ENCODE measurements at regions not wholly inside any gene's neighbourhood (a gene's known extent, or its start where the extent isn't known, plus 50 kb on each side); places are given as distances from the start of the nearest gene placed in this dataset.

- Histone ChIP-seq H3K4me3 (ENCODE audit: low read depth, low read length) (no peak overlapping the region), H3K27me3 (ENCODE audit: control insufficient read depth, insufficient read depth, low read length) (no peaks in the 10 kb centered on the region), H3K36me3 (ENCODE audit: control insufficient read depth, insufficient read depth, low read length) (no peaks in the 10 kb centered on the region), H3K27ac (no peak overlapping the region), H3K4me2 (ENCODE audit: low read length) (no peak overlapping the region), H3K4me1 (no peaks in the 10 kb centered on the region), H3K79me2 (no peaks in the 10 kb centered on the region), H3K9me3 (ENCODE audit: control insufficient read depth, low read length) (no peaks in the 10 kb centered on the region), H3K9ac (no peak overlapping the region), H2AFZ (no peak overlapping the region)
- TF ChIP-seq, protein P1, sequence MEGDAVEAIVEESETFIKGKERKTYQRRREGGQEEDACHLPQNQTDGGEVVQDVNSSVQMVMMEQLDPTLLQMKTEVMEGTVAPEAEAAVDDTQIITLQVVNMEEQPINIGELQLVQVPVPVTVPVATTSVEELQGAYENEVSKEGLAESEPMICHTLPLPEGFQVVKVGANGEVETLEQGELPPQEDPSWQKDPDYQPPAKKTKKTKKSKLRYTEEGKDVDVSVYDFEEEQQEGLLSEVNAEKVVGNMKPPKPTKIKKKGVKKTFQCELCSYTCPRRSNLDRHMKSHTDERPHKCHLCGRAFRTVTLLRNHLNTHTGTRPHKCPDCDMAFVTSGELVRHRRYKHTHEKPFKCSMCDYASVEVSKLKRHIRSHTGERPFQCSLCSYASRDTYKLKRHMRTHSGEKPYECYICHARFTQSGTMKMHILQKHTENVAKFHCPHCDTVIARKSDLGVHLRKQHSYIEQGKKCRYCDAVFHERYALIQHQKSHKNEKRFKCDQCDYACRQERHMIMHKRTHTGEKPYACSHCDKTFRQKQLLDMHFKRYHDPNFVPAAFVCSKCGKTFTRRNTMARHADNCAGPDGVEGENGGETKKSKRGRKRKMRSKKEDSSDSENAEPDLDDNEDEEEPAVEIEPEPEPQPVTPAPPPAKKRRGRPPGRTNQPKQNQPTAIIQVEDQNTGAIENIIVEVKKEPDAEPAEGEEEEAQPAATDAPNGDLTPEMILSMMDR (IDR thresholded peaks at IDR 0.05): no peak
Measured at GRCh38 chr20:43842126-43843020, 72.3 kb upstream of the TOX2 start.

DNA sequence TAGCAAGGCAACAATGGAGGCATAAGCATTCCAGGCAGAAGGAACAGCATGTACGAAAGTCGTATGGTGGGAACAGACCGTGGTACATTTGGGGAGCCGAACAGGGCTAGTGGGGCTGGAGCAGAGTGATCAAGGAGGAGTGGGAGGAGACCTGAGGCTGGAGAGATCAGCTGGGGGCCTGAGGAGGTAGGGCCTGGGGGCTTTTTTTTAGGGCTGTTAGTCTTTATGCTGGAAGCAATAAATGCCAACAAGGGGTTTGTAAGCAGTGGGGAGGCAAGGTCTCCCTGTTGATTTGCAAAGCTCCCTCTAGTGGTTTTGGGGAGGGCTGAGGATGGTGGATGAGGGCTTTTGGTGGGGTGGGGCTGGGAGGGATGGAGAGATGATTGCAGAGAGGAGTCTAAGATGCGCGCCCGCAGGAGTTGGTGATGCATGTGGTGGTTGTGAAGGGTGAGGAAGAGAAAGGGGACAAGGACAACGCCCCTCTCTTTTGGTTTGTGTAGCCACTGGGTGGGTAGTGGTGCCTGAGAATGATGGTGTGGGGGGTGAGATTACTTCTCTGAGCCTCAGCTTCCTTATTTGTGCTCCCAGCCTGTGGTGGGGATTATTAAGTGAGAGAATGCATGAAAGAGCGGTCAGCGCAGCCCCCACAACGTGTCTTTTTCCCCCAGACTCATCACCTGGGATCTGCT is 74.1 kb upstream of the TOX2 start:
- Histone ChIP-seq H3K27me3 (ENCODE audit: control insufficient read depth, insufficient read depth, low read length) (no peaks in the 10 kb centered on the region), H3K4me1 (no peaks in the 10 kb centered on the region), H2AFZ (no peak overlapping the region), H3K27ac (no peak overlapping the region), H3K79me2 (no peaks in the 10 kb centered on the region), H3K4me3 (ENCODE audit: low read depth, low read length) (no peak overlapping the region), H3K9me3 (ENCODE audit: control insufficient read depth, low read length) (no peaks in the 10 kb centered on the region), H3K4me2 (ENCODE audit: low read length) (no peak overlapping the region), H3K36me3 (ENCODE audit: control insufficient read depth, insufficient read depth, low read length) (no peaks in the 10 kb centered on the region), H3K9ac (no peak overlapping the region)
- TF ChIP-seq, protein P1 (IDR thresholded peaks at IDR 0.05): no peak

GRCh38 chr20:43839793-43840199 is 74.9 kb upstream of the TOX2 start:
- no peaks in the 10 kb centered on the region for H3K36me3 ChIP-seq (ENCODE audit: control insufficient read depth, insufficient read depth, low read length)
- no peaks in the 10 kb centered on the region for H3K4me1 ChIP-seq
- no peak overlapping the region for H3K9ac ChIP-seq
- H3K4me3 ChIP-seq (ENCODE audit: low read depth, low read length): no peak overlapping the region
- H3K4me2 ChIP-seq (ENCODE audit: low read length): no peak overlapping the region
- H2AFZ ChIP-seq: no peak overlapping the region
- TF ChIP-seq, protein P1 (IDR thresholded peaks at IDR 0.05): no peak
- H3K9me3 ChIP-seq (ENCODE audit: control insufficient read depth, low read length): no peaks in the 10 kb centered on the region
- no peak overlapping the region for H3K27ac ChIP-seq
- no peaks in the 10 kb centered on the region for H3K79me2 ChIP-seq
- H3K27me3 ChIP-seq (ENCODE audit: control insufficient read depth, insufficient read depth, low read length): no peaks in the 10 kb centered on the region

- Histone ChIP-seq H3K79me2 (no peaks in the 10 kb centered on the region), H2AFZ (no peak overlapping the region), H3K4me3 (ENCODE audit: low read depth, low read length) (no peak overlapping the region), H3K9me3 (ENCODE audit: control insufficient read depth, low read length) (no peaks in the 10 kb centered on the region), H3K27ac (no peak overlapping the region), H3K9ac (no peak overlapping the region), H3K27me3 (ENCODE audit: control insufficient read depth, insufficient read depth, low read length) (no peaks in the 10 kb centered on the region), H3K4me2 (ENCODE audit: low read length) (no peak overlapping the region), H3K36me3 (ENCODE audit: control insufficient read depth, insufficient read depth, low read length) (no peaks in the 10 kb centered on the region), H3K4me1 (no peaks in the 10 kb centered on the region)
- TF ChIP-seq, protein P1 (IDR thresholded peaks at IDR 0.05): no peak
Measured at GRCh38 chr20:43838703-43839060, 76.0 kb upstream of the TOX2 start.

All from parathyroid adenoma (tissue), 2 donors.